HG02973 (cell line): ENCODE measurements at regions not wholly inside any gene's neighbourhood (a gene's known extent, or its start where the extent isn't known, plus 50 kb on each side); places are given as distances from the start of the nearest gene placed in this dataset.
"Not testable (repeated sequence)": the region's sequence is repeated elsewhere in the genome, so short reads cannot be mapped to it uniquely, and the experiment has no call there.

Experiments used
- ATAC-seq: cut with Tn5 transposase; IDR thresholded peaks from one replicate; pipeline ENCODE4 v1.9.1; 2021; ENCODE audit warnings: moderate library complexity; ENCODE audit not compliant: unreplicated experiment

DNA sequence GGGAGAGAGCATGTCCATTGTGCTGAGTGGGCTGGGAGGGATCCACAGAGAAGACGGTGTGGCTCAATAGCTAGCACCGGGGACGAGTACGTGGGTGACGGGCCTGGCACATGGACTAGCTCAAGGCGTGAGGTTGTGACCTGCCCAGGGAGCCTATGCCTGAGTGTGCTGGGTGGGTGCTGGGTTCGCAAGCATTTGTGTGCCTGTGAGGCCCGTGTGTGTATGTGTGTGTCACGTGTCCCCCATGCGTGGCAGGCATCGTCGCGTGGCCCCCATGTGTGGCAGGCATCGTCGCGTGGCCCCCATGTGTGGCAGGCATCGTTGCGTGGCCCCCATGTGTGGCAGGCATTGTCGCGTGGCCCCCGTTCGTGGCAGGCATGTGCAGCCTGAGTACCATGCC is 109.2 kb downstream of the TMEM121 start:
- ATAC-seq, result no peak

DNA sequence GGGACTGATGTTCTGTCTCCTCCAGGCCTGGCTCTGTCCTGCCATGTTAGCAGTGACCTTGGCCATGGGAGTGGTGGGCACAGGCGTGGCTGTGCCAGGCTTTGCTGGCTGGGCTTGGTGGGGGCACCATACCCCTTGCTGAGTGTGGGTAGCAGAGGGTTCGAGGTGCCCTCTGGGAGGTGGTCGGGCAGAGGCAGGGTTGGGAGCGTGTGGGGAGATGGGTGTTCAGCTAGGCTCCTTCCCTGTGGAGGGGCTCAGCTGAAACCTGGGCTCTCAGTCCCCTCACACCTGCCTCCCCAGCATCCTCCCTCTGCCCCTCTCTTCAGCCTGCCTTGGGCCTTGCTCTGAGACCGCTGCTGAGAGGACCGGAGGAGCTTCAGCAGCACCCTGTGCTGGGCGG is 109.6 kb downstream of the TMEM121 start:
- not testable (repeated sequence) for ATAC-seq

DNA sequence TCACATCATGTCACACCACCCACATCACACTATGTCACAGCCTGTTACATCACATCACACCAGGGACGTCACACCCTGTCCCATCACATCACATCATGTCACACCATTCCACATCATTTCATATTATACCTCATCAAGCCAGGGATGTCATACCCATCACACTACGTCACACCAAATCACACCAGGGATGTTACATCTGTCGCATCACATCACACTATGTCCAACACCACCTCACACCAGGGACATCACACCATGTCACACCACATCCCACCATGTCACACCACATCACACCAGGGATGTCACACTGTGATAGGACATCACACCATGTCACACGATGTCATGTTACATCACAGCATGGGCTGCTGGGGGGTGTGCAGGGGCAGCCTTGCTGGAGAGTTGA is 110.6 kb downstream of the TMEM121 start:
- ATAC-seq, result no peak

DNA sequence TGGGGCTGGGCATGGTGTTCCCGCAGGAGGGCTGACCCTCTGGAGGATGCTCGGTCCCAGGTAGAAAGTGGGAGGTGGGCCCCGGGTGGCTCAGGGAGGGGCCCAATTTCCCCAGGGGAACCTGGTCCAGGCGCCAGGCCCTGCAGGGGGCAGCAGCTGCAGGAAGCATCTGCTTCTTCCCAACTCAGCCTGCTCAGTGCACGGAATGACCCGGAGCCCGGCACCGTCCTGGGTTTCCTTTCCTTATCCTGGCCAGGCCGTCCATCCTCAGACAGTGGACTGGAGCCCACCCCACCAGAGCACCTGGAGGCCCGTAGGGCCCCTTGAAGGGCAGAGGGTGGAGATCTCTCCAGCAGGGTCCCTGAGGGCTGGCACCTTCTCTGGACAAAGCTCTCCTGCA is 111.0 kb downstream of the TMEM121 start:
- not testable (repeated sequence) for ATAC-seq

DNA sequence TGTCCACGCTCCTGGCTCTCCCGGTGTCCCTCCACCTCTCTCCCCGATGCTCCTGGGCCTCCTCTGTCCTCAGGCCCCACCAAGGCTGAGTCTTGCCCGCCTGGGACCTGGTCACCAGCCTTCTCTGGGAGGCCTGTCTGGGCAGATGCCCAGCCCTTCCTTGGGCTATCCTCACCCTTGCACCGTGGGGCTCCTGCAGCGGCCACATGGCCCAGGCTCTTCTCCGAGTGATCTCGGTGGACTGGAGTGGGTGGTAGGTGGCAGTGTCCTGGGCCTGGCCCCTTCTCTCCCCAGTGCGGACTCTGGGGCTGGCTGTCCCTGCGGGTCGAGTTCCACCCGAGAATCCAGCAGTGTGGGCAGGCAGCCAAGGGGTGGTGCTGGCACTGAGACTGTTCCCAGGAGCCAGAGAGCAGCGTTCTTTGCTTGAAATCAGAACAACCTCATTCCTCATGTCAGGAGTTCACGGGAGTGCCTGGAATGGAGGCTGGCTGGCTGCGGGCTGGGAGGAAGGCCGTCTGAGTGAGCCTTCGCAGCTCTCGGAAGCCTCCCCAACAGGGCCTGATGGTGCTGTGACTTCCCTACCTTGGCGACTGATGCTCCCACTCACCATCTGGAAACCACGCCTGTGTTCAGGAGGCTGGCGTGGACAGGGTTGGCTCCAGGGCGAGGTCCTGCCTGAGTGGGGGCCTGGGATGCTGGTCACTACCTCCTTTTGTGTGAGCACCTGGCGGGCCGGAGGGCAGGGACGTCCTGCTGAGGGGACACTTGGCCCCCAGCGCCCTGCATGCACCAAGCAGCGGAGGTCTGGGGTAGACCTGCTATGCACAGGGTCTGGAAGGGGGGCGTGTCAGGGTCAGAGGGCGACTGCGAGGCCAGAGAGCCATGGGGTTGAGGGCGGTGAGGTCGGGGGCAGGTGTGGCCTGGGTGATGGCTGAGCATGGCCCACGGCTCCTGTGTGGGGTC is 113.9 kb downstream of the TMEM121 start:
- not testable (repeated sequence) for ATAC-seq

DNA sequence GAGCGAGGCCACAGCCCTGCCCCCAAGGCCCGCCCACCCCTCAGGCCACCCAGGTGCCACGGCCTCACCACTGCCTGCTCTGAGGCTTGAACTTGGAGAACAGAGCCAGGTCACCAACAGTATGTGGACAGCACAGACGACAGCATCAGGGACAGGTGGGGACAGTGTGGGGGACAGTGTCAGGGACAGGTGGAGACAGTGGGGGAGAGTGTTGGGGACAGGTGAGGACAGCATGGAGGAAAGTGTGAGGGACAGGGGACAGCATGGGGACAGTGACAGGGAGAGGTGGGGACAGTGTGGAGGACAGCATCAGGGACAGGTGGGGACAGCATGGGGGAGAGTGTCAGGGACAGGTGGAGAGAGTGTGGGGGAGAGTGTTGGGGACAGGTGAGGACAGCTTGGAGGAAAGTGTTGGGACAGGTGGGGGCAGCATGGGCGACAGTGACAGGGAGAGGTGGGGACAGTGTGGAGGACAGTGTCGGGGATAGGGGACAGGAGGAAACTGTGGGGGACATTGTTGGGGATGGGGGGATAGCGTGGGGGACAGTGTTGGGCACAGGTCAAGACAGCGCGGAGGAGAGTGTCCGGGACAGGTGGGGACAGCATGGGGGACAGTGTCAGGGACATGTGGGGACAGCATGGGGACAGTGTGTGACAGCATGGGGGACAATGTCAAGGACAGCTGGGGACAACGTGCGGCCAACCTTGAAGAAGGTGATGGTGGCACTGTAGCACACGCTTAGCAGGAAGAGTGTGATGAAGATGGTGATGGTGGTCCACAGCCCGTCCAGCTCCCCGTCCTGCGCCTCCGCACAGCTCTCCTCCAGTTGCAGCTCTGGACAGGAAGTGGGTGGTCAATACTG is 114.9 kb downstream of the TMEM121 start:
- ATAC-seq, result no peak

DNA sequence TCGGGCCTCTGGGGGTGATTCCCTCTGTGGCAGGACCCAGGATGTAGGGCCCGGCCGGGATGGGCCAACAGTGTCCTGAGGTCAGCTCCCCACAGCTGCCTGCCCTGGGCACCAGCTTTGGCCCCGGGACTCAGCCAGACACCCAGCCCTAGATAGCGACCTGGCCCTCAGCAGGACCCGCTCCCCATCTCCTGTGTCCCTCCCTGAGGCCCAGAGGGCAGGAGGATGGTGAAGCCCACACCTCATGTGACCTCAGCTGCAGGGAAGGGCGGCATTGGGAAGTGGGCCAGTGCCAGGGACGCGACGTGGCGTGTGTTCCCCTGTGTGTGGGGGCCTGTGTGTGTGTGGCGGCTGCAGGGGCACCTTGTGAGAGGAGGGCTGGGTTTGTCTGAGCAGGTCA is 115.6 kb downstream of the TMEM121 start:
- not testable (repeated sequence) for ATAC-seq

DNA sequence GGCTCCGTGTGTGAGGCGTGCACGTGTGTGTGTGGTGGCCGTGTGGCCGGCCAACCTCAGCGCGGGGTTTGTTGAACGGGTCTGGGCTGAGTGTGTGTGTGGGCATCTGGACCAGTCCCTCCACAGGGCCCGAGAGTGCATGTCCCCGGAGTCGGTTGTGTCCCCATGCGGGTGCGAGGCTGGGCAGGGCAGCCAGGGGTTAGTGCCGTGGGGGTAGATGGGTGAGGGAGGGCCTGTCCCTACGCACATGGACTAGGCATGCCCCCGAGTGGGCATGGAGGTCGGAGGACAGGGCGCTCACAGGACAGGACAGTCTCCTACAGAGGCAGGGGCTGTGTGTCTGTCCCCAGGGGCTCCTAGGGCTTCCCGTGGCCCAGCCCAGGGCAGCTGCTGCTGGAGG is 116.1 kb downstream of the TMEM121 start:
- not testable (repeated sequence) for ATAC-seq

DNA sequence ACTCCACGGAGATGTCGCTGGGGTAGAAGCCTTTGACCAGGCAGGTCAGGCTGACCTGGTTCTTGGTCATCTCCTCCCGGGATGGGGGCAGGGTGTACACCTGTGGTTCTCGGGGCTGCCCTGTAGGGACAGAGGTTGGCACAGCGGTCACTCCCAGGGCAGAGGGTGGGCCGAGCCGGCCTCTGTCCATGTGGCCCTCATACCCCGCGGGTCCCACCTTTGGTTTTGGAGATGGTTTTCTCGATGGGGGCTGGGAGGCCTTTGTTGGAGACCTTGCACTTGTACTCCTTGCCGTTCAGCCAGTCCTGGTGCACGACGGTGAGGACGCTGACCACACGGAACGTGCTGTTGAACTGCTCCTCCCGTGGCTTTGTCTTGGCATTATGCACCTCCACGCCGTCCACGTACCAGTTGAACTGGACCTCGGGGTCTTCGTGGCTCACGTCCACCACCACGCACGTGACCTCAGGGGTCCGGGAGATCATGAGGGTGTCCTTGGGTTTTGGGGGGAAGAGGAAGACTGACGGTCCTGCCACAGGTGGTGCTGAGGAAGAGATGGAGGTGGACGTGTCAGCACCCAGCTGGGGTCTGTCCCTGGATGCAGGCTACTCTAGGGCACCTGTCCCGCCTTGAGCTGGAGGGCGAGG is 117.1 kb downstream of the TMEM121 start:
- ATAC-seq, result not testable (repeated sequence)

DNA sequence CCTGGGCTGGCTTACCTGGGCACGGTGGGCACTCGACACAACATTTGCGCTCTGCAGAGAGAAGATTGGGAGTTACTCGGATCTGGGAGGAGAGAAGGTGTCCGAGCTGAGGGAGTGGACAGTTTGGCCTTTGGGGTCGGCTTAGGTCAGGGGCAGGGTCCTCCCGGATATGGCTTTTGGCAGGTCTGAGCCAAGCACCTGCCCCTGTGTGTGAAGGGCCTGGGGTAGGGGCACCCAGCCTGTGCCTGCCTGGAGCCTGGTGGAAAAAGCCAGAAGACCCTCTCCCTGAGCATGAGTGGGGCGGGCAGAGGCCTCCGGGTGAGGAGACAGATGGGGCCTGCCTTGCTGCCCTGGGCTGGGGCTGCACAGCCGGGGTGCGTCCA is 117.7 kb downstream of the TMEM121 start:
- ATAC-seq, result not testable (repeated sequence)

DNA sequence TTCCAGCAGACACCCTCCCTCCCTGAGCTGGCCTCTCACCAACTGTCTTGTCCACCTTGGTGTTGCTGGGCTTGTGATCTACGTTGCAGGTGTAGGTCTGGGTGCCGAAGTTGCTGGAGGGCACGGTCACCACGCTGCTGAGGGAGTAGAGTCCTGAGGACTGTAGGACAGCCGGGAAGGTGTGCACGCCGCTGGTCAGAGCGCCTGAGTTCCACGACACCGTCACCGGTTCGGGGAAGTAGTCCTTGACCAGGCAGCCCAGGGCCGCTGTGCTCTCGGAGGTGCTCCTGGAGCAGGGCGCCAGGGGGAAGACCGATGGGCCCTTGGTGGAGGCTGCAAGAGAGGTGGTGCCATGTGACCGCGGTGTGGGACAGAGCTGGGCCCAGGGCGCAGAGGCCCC is 118.1 kb downstream of the TMEM121 start:
- ATAC-seq, result not testable (repeated sequence)

DNA sequence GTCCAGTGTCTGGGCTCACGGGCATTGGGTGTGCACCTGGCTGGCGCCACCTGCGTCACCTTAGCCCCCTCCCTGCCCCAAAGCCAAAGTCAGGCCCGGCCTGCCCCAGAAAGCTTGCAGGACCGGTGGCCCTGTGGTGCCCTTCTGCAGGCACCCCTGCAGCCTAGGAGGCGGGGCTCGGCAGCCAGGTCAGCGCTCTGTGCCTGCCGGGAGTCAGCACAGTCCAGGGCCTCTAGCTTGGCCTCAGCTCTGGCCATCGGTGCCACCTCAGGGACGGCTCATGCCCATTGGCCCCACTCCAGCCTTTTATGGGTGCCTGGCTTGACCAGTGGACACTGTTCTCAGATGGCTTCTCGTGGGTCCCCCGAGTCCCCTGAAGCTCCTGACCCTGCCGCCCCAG is 118.5 kb downstream of the TMEM121 start:
- not testable (repeated sequence) for ATAC-seq

DNA sequence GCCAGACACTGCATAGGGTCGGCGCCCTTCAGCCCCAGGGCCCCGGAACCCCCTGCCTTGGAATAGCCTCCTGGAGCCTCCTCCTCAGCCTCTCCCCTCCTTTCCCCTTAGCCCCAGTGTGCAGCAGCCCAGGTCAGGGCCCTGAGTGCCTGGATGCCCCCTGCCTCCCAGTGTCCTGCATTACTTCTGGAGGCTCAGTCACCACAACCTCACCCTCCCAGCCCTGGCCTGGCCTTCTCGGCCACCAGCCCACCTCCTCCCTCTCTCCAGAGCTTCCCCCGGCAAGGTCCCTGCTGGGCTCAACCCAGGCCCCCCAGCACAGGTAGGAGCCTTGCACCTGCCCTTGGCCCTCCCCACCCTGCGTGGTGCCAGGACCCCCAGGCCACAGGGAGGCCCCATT is 119.0 kb downstream of the TMEM121 start:
- not testable (repeated sequence) for ATAC-seq

DNA sequence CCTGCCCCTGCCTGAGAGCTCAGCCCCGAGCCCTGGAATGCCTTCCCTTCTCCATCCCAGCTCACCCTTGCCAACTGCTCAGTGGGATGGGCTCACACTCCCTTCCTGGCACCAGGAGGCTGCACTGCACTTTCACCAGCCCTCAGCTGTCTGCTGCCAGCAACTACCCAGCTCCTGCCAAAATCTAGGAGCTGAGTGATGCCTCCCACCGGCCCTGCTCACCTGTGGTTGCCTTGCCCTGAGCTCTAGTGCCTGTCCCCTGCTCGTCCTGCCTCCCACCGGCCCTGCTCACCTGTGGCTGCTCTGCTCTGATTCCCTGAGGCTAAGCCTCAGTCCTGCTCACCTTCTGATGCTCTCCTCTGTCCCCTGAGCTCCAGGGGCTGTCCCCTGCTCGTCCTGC is 119.8 kb downstream of the TMEM121 start:
- no peak for ATAC-seq

DNA sequence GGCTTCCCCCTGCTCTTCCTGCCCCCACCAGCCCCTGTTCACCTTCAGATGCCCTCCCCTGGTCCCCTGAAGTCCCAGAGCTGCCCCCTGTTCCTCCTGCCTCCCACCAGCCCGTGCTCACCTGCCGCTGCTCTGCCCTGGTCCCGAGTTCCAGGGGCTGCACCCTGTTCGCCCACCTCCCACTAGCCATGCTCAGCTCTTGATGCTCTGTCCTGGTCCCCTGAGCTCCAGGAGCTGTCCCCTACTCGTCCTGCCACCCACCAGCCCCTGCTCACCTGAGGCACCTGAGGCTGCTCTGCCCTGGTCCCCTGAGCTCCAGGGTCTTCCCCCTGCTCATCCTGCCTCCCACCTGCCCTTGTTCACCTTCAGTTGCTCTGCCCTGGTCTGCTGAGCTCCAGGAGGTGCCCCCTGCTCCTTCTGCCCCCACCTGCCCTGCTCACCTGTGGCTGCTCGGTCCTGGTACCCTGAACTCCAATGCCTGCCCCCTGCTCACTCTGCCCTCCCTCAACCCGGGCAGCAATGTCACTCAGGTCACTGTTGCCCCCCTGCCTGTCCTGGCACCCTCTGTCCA is 120.4 kb downstream of the TMEM121 start:
- not testable (repeated sequence) for ATAC-seq

DNA sequence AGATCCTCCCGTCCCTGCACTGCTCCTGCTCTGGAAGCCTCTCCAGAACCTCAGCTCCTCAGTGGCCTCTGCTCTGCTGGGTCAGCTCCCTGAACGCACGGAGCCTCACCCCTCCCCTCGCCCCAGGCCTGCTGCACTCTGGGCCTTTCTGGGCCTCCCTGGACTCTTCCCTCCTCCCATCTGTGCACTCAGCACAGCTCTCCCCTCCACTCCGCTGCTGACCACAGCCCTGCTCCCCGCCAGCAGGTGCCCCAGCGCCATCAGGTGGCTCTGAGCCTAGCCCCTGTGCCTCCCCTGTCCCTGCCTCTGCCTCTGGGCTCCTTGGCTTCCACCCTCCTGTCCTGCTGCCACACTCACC is 121.0 kb downstream of the TMEM121 start:
- not testable (repeated sequence) for ATAC-seq

DNA sequence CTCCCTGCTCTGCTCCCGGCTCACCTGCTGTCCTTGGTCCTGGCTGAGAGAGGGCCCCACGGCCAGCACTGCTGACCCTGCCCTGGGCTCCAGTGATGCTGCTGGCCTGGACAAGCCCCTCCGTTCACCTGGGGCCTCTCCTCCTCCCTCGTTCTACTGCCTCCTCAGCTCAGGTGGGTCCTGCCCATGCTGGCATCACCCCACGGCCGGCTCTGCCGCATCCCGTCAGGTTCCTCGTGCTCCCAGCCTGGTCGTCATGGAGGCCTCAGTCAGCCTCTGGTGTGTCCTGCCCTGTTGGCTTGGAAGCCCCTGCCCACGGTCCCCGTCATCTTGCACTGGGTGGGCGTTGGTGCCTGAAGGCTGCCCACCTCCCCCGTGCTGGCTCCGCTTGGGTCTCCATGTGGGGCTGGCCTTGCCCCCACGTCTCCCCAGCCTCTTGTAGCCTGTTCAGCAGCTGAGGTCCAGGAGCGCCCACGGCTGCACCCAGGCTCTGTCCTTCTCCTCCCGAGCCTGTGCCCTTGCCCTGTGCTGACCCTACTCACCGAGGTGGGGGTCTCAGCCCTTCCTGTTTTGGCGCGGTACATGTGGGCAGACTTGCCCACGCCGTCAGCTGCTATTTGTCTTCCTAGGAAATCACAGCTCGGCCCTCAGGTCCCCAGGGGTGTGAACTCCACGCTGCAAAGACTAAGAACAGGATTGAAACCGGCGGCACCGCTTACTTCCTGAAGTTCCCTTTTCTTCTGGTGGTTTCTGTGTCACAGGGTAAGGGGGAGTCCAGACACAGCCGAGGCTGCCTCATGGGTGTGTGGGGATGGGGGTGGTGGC is 121.6 kb downstream of the TMEM121 start:
- no peak for ATAC-seq

DNA sequence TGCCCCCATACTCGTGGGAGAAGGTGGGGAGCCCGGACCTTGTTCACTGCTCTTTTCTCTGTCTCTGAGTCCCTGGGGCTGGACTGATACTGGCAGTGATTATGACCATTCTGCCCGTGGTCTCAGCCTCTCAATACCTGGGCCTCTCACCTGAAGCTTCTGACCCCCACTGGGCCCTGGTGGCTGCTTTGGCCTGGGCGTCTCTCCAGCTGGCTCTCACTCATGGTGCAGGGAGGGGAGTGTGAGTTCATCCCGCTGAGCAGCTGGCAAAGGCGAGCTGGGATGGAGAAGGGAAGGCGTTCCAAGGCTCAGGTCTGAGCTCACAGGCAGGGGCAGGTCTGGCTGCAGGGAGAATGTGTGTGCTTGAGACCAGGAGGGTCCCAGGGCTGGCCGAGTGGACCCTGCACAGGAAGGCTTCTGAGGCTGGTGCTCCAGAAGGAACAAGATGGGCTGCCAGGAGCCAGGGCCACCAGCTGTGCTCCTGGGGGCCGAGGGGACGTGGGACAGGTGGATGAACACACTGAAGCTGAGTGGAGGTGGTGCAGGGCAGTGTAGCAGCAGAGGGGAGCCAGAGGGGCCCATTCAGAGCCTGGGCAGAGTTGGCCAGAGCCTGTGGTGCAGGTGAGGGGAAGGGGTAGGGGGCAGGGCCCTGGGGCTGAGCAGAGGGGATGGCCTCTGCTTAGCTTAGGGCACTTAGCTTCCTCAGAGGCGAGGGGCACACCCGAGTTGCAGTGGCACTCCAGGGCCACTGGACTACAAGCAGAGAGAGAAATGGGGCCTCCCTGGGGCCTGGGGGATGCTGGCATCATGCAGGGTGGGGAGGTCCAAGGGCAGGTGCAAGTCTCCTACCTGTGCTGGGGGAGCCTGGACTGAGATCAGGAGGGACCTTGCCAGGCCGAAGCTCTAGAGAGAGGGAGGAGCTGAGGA is 122.5 kb downstream of the TMEM121 start:
- ATAC-seq, result not testable (repeated sequence)

DNA sequence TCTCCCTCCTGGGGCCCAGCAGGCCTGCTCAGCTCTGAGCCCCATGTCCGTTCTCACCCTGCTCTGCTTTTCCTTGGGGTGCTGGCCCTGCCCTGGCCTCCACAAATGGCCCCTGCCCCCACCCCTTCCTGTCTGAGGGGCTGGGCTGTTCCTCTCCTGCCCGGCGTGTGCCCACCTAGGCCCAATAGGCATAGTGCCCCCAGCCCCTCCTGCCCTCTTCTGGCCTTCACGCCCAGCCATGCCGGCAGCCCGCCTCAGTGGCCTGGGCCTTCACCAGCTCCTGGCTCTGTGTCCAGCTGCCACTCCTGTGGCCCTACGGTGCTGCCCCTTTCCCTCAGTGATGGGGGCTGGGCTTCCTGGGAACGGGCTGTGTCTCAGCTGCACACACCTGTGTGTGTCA is 125.9 kb downstream of the TMEM121 start:
- ATAC-seq, result not testable (repeated sequence)
